Common myeloid progenitor, CD34-positive (primary cell): ENCODE measurements at regions not wholly inside any gene's neighbourhood (a gene's known extent, or its start where the extent isn't known, plus 50 kb on each side); places are given as distances from the start of the nearest gene placed in this dataset.

ENCODE experiments used
- CTCF ChIA-PET: fragments of 350-600 bp; sonication (Branson Sonifier 250); formaldehyde crosslinking; loops from one replicate; lab custom pipeline; 2021; ENCODE audit warnings: antibody characterized with exemption; lab: Charles Lee
- POLR2A ChIA-PET: fragments of 350-600 bp; sonication (Branson Sonifier 250); formaldehyde crosslinking; loops from one replicate; lab custom pipeline; 2021; ENCODE audit warnings: antibody characterized with exemption; lab: Charles Lee
- DNase-seq, 3 donors: peaks; one replicate each; pipeline versions ENCODE4 v3.0.0 to v3.0.0-alpha.2; 2013
- H3K27ac ChIP-seq, 2 experiments: 1 replicate in 1 of 2; 2 replicates in 1 of 2; pipeline ENCODE4 v1.7.0; 2013; ENCODE audit warnings: inconsistent platforms in 2 of 2, low read length in 2 of 2, mild to moderate bottlenecking in 2 of 2, low read depth in 1 of 2, moderate library complexity in 1 of 2; ENCODE audit not compliant: severe bottlenecking in 2 of 2, insufficient read depth in 1 of 2, poor library complexity in 1 of 2
- H3K27me3 ChIP-seq, 5 experiments: replicated peaks in 2 of 5; 1 replicate in 3 of 5; 2 replicates in 2 of 5; pipeline versions ENCODE4 v1.6.1 to v1.7.0; 2013; ENCODE audit warnings: low read length in 4 of 5, mild to moderate bottlenecking in 2 of 5, moderate library complexity in 2 of 5, inconsistent platforms in 1 of 5; ENCODE audit not compliant: insufficient read depth in 5 of 5, control insufficient read depth in 4 of 5
- H3K36me3 ChIP-seq, 4 experiments: 1 replicate in 2 of 4; 2 replicates in 2 of 4; pipeline versions ENCODE4 v1.6.1 to v1.7.0; 2013; ENCODE audit warnings: low read length in 3 of 4, control low read depth in 1 of 4, mild to moderate bottlenecking in 1 of 4; ENCODE audit not compliant: control insufficient read depth in 4 of 4, insufficient read depth in 4 of 4
- H3K4me1 ChIP-seq, 4 experiments: 1 replicate in 3 of 4; 2 replicates in 1 of 4; pipeline versions ENCODE4 v1.6.1 to v1.7.1; 2013; ENCODE audit warnings: low read length in 3 of 4, mild to moderate bottlenecking in 3 of 4, control low read depth in 1 of 4, inconsistent platforms in 1 of 4, moderate library complexity in 1 of 4; ENCODE audit not compliant: control insufficient read depth in 4 of 4, insufficient read depth in 4 of 4; ENCODE audit errors: control extremely low read depth in 1 of 4
- H3K4me3 ChIP-seq, 7 experiments: 1 replicate in 4 of 7; 2 replicates in 3 of 7; pipeline versions ENCODE4 v1.5.1 to v1.7.0; 2013; ENCODE audit warnings: mild to moderate bottlenecking in 7 of 7, low read length in 6 of 7, moderate library complexity in 6 of 7, inconsistent platforms in 2 of 7, low read depth in 2 of 7, control low read depth in 1 of 7; ENCODE audit not compliant: insufficient read depth in 4 of 7, control insufficient read depth in 1 of 7; ENCODE audit errors: extremely low read depth in 1 of 7
- H3K9me3 ChIP-seq, 5 experiments: 1 replicate in 4 of 5; 2 replicates in 1 of 5; pipeline versions ENCODE4 v1.6.1 to v1.7.1; 2013; ENCODE audit warnings: low read length in 4 of 5, mild to moderate bottlenecking in 2 of 5, inconsistent platforms in 1 of 5, low read depth in 1 of 5, moderate library complexity in 1 of 5; ENCODE audit not compliant: control insufficient read depth in 4 of 5, insufficient read depth in 2 of 5; ENCODE audit errors: control extremely low read depth in 1 of 5
- WGBS: methylation state at CpG from one replicate; pipeline ENCODE4 v1.1.5; 2013; ENCODE audit not compliant: insufficient coverage; 5-methylcytosine and 5-hydroxymethylcytosine counted together

DNA sequence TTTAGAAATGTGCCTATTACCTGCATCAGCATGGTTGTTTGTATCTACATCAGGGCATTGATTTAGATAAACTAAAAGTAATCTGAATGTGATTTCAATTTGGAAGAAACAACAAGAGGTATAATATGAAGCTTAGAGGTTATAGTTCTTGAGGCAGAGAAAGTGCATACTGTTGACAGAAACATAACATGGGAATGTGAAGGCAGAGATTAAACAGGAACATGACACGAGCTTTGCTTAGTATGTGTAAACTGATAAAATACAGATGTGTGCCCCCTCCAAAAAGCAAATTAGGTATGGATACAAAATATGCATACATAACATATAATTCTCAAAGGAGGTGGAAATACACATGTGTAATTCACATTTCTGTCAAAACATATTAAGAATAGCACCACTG is 1180.2 kb upstream of the ADGRL3 start:
- H3K9me3 ChIP-seq = no peaks in the 10 kb centered on the region
- H3K27ac ChIP-seq = no peak overlapping the region
- ChIA-PET POLR2A (no interaction called here), CTCF (no interaction called here)
- no peaks in the 10 kb centered on the region for H3K36me3 ChIP-seq
- no peak for DNase-seq
- no peak overlapping the region for H3K4me3 ChIP-seq
- no peaks in the 10 kb centered on the region for H3K4me1 ChIP-seq
- no peaks in the 10 kb centered on the region for H3K27me3 ChIP-seq
- WGBS = no CpG with 5 or more reads among the region's 1 CpG

DNA sequence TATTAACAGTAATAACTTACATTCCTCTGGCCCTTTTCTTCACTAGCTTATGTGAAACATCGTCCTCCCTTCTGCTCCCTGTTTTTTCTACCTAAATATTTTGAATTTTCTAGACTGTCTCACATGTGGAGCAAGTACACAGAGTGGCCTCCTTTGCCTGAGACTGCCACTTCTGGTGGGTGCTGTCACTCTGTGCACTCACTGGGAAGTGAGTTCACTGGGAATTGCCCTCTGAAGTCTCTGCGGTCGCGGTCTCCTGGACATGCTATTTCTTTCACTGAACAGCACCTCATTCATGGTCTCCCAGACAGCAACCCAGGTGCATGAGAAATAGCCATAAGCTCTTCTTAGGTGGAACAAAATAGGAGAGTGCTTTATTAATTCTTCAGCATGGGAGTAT is 1179.7 kb upstream of the ADGRL3 start:
- no peak for DNase-seq
- WGBS = 100% methylated on average over 1 of the region's 4 CpGs
- POLR2A ChIA-PET = no interaction called here

DNA sequence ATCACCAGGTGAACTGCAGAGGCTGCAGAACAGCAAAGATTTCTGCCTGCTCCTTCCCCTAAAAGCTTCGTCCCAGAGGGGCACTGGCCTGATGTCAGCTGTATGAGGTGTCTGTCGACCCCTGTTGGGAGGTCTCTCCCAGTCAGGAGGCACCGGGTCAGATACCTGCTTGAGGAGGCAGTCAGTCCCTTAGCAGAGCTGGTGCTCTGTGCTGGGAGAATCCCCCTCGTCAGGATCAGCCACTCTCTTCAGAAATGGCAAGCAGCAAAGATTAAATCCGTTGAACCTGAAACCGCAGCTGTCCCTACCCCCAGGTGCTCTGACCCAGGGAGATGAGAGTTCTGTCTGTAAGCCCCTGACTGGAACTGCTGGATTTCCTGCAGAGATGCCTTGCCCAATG is 1166.3 kb upstream of the ADGRL3 start:
- no peak for DNase-seq
- Histone ChIP-seq H3K27me3 (peaks cover 0 to 4% (median 0%) of the 10 kb centered on the region in 5 experiments), H3K27ac (no peak overlapping the region), H3K9me3 (no peaks in the 10 kb centered on the region), H3K4me1 (no peaks in the 10 kb centered on the region), H3K4me3 (no peak overlapping the region), H3K36me3 (no peaks in the 10 kb centered on the region)
- WGBS = 96% methylated on average over 6 of the region's 6 CpGs
- POLR2A ChIA-PET = no interaction called here
- CTCF ChIA-PET = no interaction called here

More for the DNA sequence above, 1179.7 kb upstream of the ADGRL3 start:
- H3K36me3 ChIP-seq = no peaks in the 10 kb centered on the region
- no peaks in the 10 kb centered on the region for H3K27me3 ChIP-seq
- no peaks in the 10 kb centered on the region for H3K9me3 ChIP-seq
- CTCF ChIA-PET = no interaction called here
- no peak overlapping the region for H3K27ac ChIP-seq
- H3K4me3 ChIP-seq = no peak overlapping the region
- no peaks in the 10 kb centered on the region for H3K4me1 ChIP-seq

DNA sequence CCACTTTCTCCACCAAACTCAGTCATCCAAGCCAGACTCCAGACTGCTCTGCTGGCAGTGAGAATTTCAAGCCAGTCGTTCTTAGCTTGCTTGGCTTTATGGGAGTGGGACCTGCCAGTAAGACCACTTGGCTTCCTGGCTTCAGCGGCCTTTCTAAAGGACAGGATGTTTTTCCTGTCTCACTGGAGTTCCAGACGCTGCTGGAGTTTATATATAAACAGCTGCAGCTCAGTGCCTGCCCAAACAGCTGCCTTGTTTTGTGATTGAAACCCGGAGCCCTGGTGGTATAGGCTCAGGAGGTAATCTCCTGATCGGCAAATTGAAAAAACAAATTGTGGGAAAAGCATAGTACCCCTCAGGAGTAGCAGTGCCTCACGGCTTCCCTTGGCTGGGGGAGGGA is 1165.8 kb upstream of the ADGRL3 start:
- ChIA-PET POLR2A (no interaction called here), CTCF (no interaction called here)
- Histone ChIP-seq H3K4me3 (no peak overlapping the region), H3K27me3 (peaks cover 0 to 4% (median 0%) of the 10 kb centered on the region in 5 experiments), H3K4me1 (no peaks in the 10 kb centered on the region), H3K36me3 (no peaks in the 10 kb centered on the region), H3K27ac (no peak overlapping the region), H3K9me3 (no peaks in the 10 kb centered on the region)
- 46% methylated on average over 6 of the region's 6 CpGs for WGBS
- DNase-seq = no peak

DNA sequence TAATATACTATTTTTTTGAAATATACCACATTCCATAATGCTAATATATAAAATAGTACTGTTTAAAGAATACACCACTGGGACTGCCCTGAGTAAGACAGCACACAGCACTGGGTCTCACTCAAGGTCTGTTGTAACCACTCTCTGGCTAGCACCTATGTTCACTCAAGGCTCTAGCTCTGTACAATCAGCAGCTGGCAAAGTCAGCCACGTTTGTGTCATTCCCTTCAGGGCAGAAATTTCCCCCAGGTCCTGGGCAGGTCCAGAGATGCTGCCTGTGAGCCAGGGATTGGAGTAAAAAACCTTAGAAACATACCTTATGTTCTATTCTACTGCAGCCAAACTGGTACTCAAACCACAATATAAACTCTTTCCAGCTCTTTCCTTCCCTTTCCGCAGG is 1160.2 kb upstream of the ADGRL3 start:
- WGBS = 86% methylated on average over 2 of the region's 2 CpGs
- H3K4me1 ChIP-seq = no peaks in the 10 kb centered on the region
- H3K27ac ChIP-seq = no peak overlapping the region
- no peaks in the 10 kb centered on the region for H3K27me3 ChIP-seq
- POLR2A ChIA-PET = no interaction called here
- H3K9me3 ChIP-seq = peaks cover 0 to 3% (median 0%) of the 10 kb centered on the region in 5 experiments
- no peak for DNase-seq
- no peak overlapping the region for H3K4me3 ChIP-seq
- CTCF ChIA-PET = interaction anchor here (1.0 kb wide), 1 partner anchor 11 kb away, joined by 3 read pairs; no protein-coding TSS in a partner anchor
- H3K36me3 ChIP-seq = no peaks in the 10 kb centered on the region

DNA sequence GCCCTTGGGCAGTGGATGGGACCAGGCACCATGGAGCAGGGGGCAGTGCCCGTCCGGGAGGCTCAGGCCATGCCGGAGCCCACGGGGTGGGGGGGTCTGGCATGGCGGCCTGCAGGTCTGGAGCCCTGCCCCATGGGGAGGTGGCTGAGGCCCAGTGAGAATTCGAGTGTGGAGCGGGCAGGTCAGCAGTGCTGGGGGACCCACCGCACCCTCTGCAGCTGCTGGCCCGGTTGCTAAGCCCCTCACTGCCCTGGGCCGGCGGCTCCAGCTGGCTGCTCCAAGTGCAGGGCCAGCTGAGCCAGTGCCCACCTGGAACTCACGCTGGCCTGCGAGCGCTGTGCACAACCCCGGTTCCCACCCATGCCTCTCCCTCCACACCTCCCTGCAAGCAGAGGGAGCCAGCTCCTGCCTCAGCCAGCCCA is 1157.9 kb upstream of the ADGRL3 start:
- CTCF ChIA-PET = no interaction called here
- H3K4me1 ChIP-seq = no peaks in the 10 kb centered on the region
- 96% methylated on average over 15 of the region's 15 CpGs for WGBS

DNA sequence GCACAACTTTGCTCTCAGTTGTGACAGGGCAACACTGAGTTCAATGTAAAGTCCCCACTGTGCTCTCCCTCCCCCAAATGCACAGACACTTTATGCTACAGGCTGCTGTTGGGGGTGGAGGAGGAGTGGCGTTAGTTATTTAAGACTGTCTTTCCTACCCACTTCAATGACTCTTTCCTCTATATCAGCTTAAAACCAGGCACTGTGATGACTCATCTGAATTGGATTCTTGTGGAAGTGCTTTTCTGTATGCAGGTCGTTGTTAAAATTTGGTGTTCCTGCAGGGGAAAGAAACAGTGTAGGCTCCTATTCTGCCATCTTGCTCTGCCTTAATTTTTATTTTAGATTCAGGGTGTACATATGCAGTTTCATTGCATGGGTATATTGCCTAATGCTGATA is 1157.2 kb upstream of the ADGRL3 start:
- WGBS = 56% methylated on average over 1 of the region's 2 CpGs
- Histone ChIP-seq H3K27me3 (no peaks in the 10 kb centered on the region), H3K4me1 (no peaks in the 10 kb centered on the region), H3K27ac (no peak overlapping the region), H3K9me3 (peaks cover 0 to 3% (median 0%) of the 10 kb centered on the region in 5 experiments), H3K4me3 (no peak overlapping the region), H3K36me3 (no peaks in the 10 kb centered on the region)
- POLR2A ChIA-PET = no interaction called here
- DNase-seq = no peak
- CTCF ChIA-PET = no interaction called here

More for the DNA sequence above, 1157.9 kb upstream of the ADGRL3 start:
- H3K36me3 ChIP-seq = no peaks in the 10 kb centered on the region
- H3K27me3 ChIP-seq = no peaks in the 10 kb centered on the region
- peaks cover 0 to 3% (median 0%) of the 10 kb centered on the region in 5 experiments for H3K9me3 ChIP-seq
- DNase-seq = no peak
- H3K27ac ChIP-seq = no peak overlapping the region
- POLR2A ChIA-PET = no interaction called here
- no peak overlapping the region for H3K4me3 ChIP-seq
